MG63 (cell line): ENCODE measurements at regions not wholly inside any gene's neighbourhood (a gene's known extent, or its start where the extent isn't known, plus 50 kb on each side); places are given as distances from the start of the nearest gene placed in this dataset.
A peak's percentile ranks its signal among the peaks of the same experiment; 100 is the strongest.

ENCODE experiments used
- DNase-seq: peaks from one replicate; pipeline ENCODE4 v3.0.0-alpha.2; 2020
- H3K27me3 ChIP-seq: fragments of 250-450 bp; sonication (Bioruptor Pico); 2 replicates; pipeline ENCODE4 v1.5.1; 2020; ENCODE audit warnings: mild to moderate bottlenecking, moderate library complexity
- H3K36me3 ChIP-seq: fragments of 250-450 bp; sonication (Bioruptor Pico); 2 replicates; pipeline ENCODE4 v1.5.1; 2020; ENCODE audit warnings: mild to moderate bottlenecking, moderate library complexity
- H3K4me3 ChIP-seq: fragments of 250-450 bp; sonication (Bioruptor Pico); 2 replicates; pipeline ENCODE4 v1.5.1; 2020; ENCODE audit warnings: mild to moderate bottlenecking, moderate library complexity
- H3K9me3 ChIP-seq: fragments of 250-450 bp; sonication (Bioruptor Pico); 2 replicates; pipeline ENCODE4 v1.5.1; 2020; ENCODE audit warnings: mild to moderate bottlenecking, moderate library complexity

- H3K9me3 ChIP-seq, result no peaks in the 10 kb centered on the region
- DNase-seq, result no peak
- no peaks in the 10 kb centered on the region for H3K27me3 ChIP-seq
- no peaks in the 10 kb centered on the region for H3K36me3 ChIP-seq
- H3K4me3 ChIP-seq, result no peak overlapping the region
These were observed 109.0 kb upstream of the KLF6 start for GRCh38 chr10:3893901-3894563.

GRCh38 chr10:3892440-3893425 is 107.7 kb upstream of the KLF6 start:
- Histone ChIP-seq H3K4me3 (no peak overlapping the region), H3K36me3 (no peaks in the 10 kb centered on the region), H3K9me3 (no peaks in the 10 kb centered on the region), H3K27me3 (no peaks in the 10 kb centered on the region)
- no peak for DNase-seq

GRCh38 chr10:3891396-3891795 is 106.4 kb upstream of the KLF6 start:
- Histone ChIP-seq H3K36me3 (no peaks in the 10 kb centered on the region), H3K27me3 (no peaks in the 10 kb centered on the region), H3K9me3 (no peaks in the 10 kb centered on the region), H3K4me3 (no peak overlapping the region)
- no peak for DNase-seq

- Histone ChIP-seq H3K36me3 (no peaks in the 10 kb centered on the region), H3K4me3 (no peak overlapping the region), H3K9me3 (no peaks in the 10 kb centered on the region), H3K27me3 (no peaks in the 10 kb centered on the region)
- DNase-seq, result no peak
These were observed 105.8 kb upstream of the KLF6 start for GRCh38 chr10:3890602-3891352.

- no peaks in the 10 kb centered on the region for H3K27me3 ChIP-seq
- H3K4me3 ChIP-seq, result no peak overlapping the region
- no peaks in the 10 kb centered on the region for H3K9me3 ChIP-seq
- peak; percentile 23 for DNase-seq
- no peaks in the 10 kb centered on the region for H3K36me3 ChIP-seq
These were observed 105.0 kb upstream of the KLF6 start for GRCh38 chr10:3889961-3890522.

GRCh38 chr10:3887885-3888476 is 103.0 kb upstream of the KLF6 start:
- H3K27me3 ChIP-seq, result no peaks in the 10 kb centered on the region
- peak; percentile 85 for DNase-seq
- no peaks in the 10 kb centered on the region for H3K9me3 ChIP-seq
- no peaks in the 10 kb centered on the region for H3K36me3 ChIP-seq
- H3K4me3 ChIP-seq, result no peak overlapping the region

GRCh38 chr10:3887404-3887803 is 102.4 kb upstream of the KLF6 start:
- H3K9me3 ChIP-seq, result no peaks in the 10 kb centered on the region
- no peaks in the 10 kb centered on the region for H3K36me3 ChIP-seq
- no peak overlapping the region for H3K4me3 ChIP-seq
- no peaks in the 10 kb centered on the region for H3K27me3 ChIP-seq
- no peak for DNase-seq

- no peak overlapping the region for H3K4me3 ChIP-seq
- no peaks in the 10 kb centered on the region for H3K36me3 ChIP-seq
- DNase-seq, result peak; percentile 24
- H3K27me3 ChIP-seq, result no peaks in the 10 kb centered on the region
- no peaks in the 10 kb centered on the region for H3K9me3 ChIP-seq
These were observed 101.7 kb upstream of the KLF6 start for GRCh38 chr10:3886641-3887251.

GRCh38 chr10:3886191-3886590 is 101.2 kb upstream of the KLF6 start:
- DNase-seq, result no peak
- Histone ChIP-seq H3K9me3 (no peaks in the 10 kb centered on the region), H3K27me3 (no peaks in the 10 kb centered on the region), H3K4me3 (no peak overlapping the region), H3K36me3 (no peaks in the 10 kb centered on the region)

GRCh38 chr10:3882855-3883254 is 97.8 kb upstream of the KLF6 start:
- no peak for DNase-seq
- Histone ChIP-seq H3K27me3 (no peaks in the 10 kb centered on the region), H3K36me3 (no peaks in the 10 kb centered on the region), H3K9me3 (no peaks in the 10 kb centered on the region), H3K4me3 (no peak overlapping the region)

GRCh38 chr10:3881622-3882021 is 96.6 kb upstream of the KLF6 start:
- Histone ChIP-seq H3K4me3 (no peak overlapping the region), H3K36me3 (no peaks in the 10 kb centered on the region), H3K27me3 (no peaks in the 10 kb centered on the region), H3K9me3 (no peaks in the 10 kb centered on the region)
- DNase-seq, result no peak

- no peaks in the 10 kb centered on the region for H3K36me3 ChIP-seq
- no peaks in the 10 kb centered on the region for H3K9me3 ChIP-seq
- no peak for DNase-seq
- no peak overlapping the region for H3K4me3 ChIP-seq
- H3K27me3 ChIP-seq, result no peaks in the 10 kb centered on the region
These were observed 94.1 kb upstream of the KLF6 start for GRCh38 chr10:3879073-3879472.

GRCh38 chr10:3877211-3878000 is 92.4 kb upstream of the KLF6 start:
- H3K36me3 ChIP-seq, result no peaks in the 10 kb centered on the region
- H3K9me3 ChIP-seq, result no peaks in the 10 kb centered on the region
- no peak overlapping the region for H3K4me3 ChIP-seq
- no peaks in the 10 kb centered on the region for H3K27me3 ChIP-seq
- DNase-seq, result no peak

- H3K27me3 ChIP-seq, result no peaks in the 10 kb centered on the region
- H3K36me3 ChIP-seq, result no peaks in the 10 kb centered on the region
- no peak for DNase-seq
- H3K9me3 ChIP-seq, result no peaks in the 10 kb centered on the region
- no peak overlapping the region for H3K4me3 ChIP-seq
These were observed 91.4 kb upstream of the KLF6 start for GRCh38 chr10:3876350-3876962.

- no peak for DNase-seq
These were observed 90.8 kb upstream of the KLF6 start for GRCh38 chr10:3875842-3876235.

More at GRCh38 chr10:3875842-3876235, 90.8 kb upstream of the KLF6 start:
- H3K36me3 ChIP-seq, result no peaks in the 10 kb centered on the region
- H3K27me3 ChIP-seq, result no peaks in the 10 kb centered on the region
- no peaks in the 10 kb centered on the region for H3K9me3 ChIP-seq
- H3K4me3 ChIP-seq, result no peak overlapping the region
